GM13977 (cell line): ENCODE measurements at regions not wholly inside any gene's neighbourhood (a gene's known extent, or its start where the extent isn't known, plus 50 kb on each side); places are given as distances from the start of the nearest gene placed in this dataset.
"Not testable (repeated sequence)": the region's sequence is repeated elsewhere in the genome, so short reads cannot be mapped to it uniquely, and the experiment has no call there.

Experiments
- DNase-seq: peaks from one replicate; pipeline ENCODE4 v3.0.0; 2012; ENCODE audit warnings: low spot score
- CTCF ChIP-seq: IDR thresholded peaks from 2 replicates; pipeline ENCODE4 v1.5.1; 2012; ENCODE audit warnings: mild to moderate bottlenecking, control low read depth; ENCODE audit not compliant: insufficient read depth; ENCODE audit errors: extremely low read depth, missing control alignments
- in situ Hi-C: fragments of 300-500 bp; cut with MboI; formaldehyde crosslinking; loops from one replicate; pipeline ENCODE4 v1.12.0; 2022; ENCODE audit warnings: low sequenced_read_pairs, low pct_unique_long_range_greater_than_20kb, mixed read lengths, inconsistent platforms; ENCODE audit not compliant: unreplicated experiment

- no peak for TF ChIP-seq CTCF
- no peak for DNase-seq
- in situ Hi-C loops: no loop called here
These were observed 467.5 kb downstream of the FBXO15 start for GRCh38 chr18:73679941-73680712.

DNA sequence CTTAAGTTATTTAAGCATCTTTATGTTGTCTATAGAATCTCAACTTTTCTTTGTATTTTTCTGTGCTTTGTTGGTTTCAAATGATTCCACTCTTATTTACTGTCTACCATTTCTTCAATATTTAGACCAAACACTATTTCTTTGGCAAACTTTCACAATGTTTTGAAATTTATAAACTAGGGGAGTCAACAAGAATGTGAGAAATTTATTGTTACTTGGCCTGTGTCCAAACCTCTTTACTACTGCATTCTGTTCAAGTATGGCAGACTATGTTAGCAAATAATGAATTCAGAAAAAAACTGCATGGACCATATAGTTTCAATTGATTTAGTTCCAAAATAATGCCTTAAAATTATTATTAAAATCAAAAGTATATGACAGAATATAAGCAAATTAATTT is 470.2 kb downstream of the FBXO15 start:
- no peak for TF ChIP-seq CTCF
- no peak for DNase-seq
- in situ Hi-C loops: no loop called here

DNA sequence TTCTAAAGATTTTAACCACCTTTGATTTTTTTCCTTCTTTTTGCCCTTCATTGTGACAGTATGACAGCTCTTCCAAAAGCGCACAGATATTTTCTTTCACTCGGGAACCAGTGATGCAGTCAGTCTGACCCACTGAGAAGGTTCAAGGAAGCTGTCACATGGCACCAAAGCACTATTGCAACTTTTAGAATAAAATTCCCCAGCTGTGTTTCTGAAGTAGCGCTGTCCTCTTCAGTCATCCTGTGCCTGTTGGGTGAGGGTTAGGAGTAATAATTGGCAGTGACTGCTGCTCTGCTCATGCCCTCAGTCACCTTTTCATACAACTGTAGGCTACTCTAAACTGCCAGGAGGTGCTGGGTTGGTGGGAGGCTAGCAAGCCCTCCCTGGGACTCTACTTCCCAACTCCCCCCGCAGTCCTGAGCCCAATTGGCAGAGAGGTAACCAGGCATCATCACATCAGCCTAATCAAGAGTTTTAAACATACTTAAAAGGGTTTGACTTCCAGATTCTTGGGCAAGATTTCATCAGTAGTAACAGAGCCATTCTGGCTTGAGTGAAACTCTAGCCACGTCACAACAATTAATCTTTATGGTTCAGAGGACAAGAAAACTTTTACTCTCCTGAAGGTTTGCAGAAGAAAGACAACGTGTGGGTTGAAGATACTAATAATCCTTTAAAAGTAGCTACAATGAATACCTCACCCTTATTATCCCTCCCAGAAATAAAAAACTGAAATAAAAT is 473.3 kb downstream of the FBXO15 start:
- no peak for DNase-seq
- in situ Hi-C loops: no loop called here
- no peak for TF ChIP-seq CTCF

DNA sequence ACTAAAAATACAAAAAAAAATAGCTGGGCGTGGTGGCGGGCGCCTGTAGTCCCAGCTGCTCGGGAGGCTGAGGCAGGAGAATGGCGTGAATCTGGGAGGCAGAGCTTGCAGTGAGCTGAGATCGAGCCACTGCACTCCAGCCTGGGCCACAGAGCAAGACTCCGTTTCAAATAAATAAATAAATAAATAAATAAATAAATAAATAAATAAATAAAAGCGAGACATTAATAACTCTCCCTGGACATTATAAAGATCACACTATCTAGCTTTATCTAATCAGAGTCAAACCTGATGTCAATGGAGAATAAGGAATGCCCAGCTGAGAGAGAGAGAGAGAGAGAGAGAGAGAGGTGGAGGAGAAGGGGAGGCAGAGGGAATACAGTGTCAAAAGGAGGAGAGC is 476.2 kb downstream of the FBXO15 start:
- in situ Hi-C loops, DNase-seq: not testable (repeated sequence)

GRCh38 chr18:73670524-73670923 is 477.1 kb downstream of the FBXO15 start:
- TF ChIP-seq CTCF: no peak
- in situ Hi-C loops: no loop called here
- no peak for DNase-seq

DNA sequence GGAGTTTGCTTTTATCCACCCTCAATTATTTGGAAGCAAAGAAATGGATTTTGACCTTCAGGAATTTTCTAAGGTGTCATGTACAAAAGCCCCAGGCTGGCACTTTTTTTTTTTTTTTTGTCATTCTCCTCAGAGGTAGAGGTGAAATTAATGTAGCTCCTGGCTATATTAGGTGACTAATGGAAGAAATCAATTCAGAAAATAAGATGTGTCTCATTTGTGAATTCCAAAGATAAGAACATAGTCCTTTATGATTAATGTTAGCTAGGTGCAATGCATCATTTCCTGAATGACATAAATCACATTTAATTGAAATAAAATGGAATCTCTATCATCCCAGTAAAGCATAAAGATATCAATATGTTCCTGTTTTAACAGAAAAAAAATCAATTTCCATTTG is 477.6 kb downstream of the FBXO15 start:
- no peak for TF ChIP-seq CTCF
- in situ Hi-C loops: no loop called here
- no peak for DNase-seq

- in situ Hi-C loops: no loop called here
- no peak for DNase-seq
- TF ChIP-seq CTCF: no peak
These were observed 478.3 kb downstream of the FBXO15 start for GRCh38 chr18:73669297-73669696.
